Muscle of leg (tissue), 3 donors: ENCODE measurements at regions not wholly inside any gene's neighbourhood (a gene's known extent, or its start where the extent isn't known, plus 50 kb on each side); places are given as distances from the start of the nearest gene placed in this dataset.

ENCODE experiments used
- DNase-seq: peaks from one replicate; pipeline ENCODE4 v3.0.0; 2013
- H3K27ac ChIP-seq: one replicate; pipeline ENCODE4 v1.5.1; 2013; ENCODE audit warnings: mild to moderate bottlenecking, low read length, control low read depth
- H3K27me3 ChIP-seq: one replicate; pipeline ENCODE4 v1.6.1; 2013; ENCODE audit warnings: low read length; ENCODE audit not compliant: control insufficient read depth, insufficient read depth
- H3K36me3 ChIP-seq: one replicate; pipeline ENCODE4 v1.6.1; 2013; ENCODE audit warnings: low read length; ENCODE audit not compliant: control insufficient read depth, insufficient read depth
- H3K4me1 ChIP-seq: one replicate; pipeline ENCODE4 v1.6.1; 2013; ENCODE audit warnings: low read length; ENCODE audit not compliant: control insufficient read depth, insufficient read depth
- H3K4me3 ChIP-seq: one replicate; pipeline ENCODE4 v1.5.1; 2013; ENCODE audit warnings: low read length, control low read depth
- H3K9me3 ChIP-seq: replicated peaks from 2 replicates; pipeline ENCODE4 v1.6.1; 2013; ENCODE audit warnings: low read depth, low read length; ENCODE audit not compliant: control insufficient read depth
- WGBS: methylation state at CpG from one replicate; pipeline ENCODE4 v1.1.5; 2013; ENCODE audit warnings: missing lambda C conversion rate; ENCODE audit not compliant: insufficient coverage; 5-methylcytosine and 5-hydroxymethylcytosine counted together

DNA sequence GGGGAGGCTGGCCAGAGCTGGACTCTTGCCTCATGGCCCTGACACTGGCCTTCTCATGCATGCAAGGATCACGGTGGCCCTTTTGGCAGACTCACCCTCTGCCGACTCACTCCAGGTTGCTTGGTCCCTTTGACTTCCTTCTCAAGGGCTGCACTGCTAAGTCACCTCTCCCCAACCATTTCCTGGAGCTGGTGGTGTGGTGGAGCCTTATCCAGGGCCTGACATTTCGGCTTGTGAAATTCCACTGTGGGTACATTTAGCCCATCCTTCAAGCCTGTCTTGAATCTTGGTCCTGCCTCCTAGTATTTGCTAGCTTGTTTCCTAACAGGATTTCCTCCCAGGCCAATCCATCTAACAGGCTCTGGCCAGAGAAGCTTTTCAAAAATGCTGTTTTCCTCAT, 52.6 kb upstream of the JUN start:
- Histone ChIP-seq H3K27me3 (no peaks in the 10 kb centered on the region), H3K36me3 (no peaks in the 10 kb centered on the region), H3K4me3 (no peak overlapping the region), H3K4me1 (no peaks in the 10 kb centered on the region), H3K9me3 (no peaks in the 10 kb centered on the region), H3K27ac (no peak overlapping the region)
- WGBS = 67% methylated on average over 1 of the region's 3 CpGs
- no peak for DNase-seq

DNA sequence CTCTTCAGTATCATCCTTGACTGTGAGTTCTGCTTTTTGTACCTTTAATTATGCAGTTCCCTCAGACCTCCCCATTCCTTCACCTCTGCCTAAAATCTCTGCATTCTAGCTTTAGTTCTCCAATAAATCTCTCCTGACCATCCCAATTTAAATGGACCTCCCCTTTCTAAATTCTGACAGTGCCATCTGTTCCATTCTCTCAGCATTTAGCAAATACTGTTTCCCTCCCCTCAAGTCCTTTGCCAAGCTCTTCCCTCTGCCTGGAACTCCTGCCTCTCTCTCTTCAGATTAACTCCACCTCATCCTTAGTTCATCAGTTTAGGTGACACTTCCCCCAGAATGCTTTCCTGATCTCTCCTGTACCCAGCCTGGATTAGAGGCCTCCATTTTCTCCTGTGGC, 54.0 kb upstream of the JUN start:
- Histone ChIP-seq H3K27me3 (no peaks in the 10 kb centered on the region), H3K9me3 (no peaks in the 10 kb centered on the region), H3K36me3 (no peaks in the 10 kb centered on the region), H3K4me3 (no peak overlapping the region), H3K27ac (no peak overlapping the region), H3K4me1 (no peaks in the 10 kb centered on the region)
- no peak for DNase-seq

DNA sequence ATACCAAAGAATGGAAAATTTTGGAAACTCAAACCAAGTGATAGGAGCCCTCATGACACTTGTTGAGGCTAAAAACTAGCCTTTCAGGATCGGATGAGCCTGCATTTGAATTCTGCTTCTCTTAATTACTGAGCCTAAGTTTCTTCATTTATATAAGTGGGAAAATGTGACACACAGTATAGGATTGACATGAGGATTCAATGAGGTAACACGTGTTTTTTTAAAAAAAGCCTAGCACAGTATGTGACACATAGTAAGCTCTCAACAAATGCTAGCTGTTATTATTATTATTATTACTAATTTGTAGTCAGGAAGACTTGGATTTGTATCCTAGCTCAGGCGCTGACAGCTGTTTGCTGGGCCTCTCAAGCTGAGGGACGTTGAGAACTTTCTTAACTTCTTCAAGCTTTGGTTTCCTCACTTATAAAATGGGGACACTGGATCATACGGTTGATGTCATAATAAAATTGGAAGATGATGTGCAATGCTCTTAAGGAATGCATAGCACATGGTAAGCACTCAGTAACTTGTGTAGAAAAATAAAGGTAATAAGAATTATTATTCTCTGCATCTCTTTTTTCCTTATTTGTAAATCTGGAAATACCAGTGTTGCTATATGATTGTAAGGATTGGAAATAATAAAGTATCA, 55.4 kb upstream of the JUN start:
- no CpG with 5 or more reads among the region's 5 CpGs for WGBS
- no peaks in the 10 kb centered on the region for H3K9me3 ChIP-seq
- H3K4me1 ChIP-seq = no peaks in the 10 kb centered on the region
- DNase-seq = no peak
- no peaks in the 10 kb centered on the region for H3K36me3 ChIP-seq
- H3K4me3 ChIP-seq = no peak overlapping the region
- no peak overlapping the region for H3K27ac ChIP-seq
- H3K27me3 ChIP-seq = no peaks in the 10 kb centered on the region

DNA sequence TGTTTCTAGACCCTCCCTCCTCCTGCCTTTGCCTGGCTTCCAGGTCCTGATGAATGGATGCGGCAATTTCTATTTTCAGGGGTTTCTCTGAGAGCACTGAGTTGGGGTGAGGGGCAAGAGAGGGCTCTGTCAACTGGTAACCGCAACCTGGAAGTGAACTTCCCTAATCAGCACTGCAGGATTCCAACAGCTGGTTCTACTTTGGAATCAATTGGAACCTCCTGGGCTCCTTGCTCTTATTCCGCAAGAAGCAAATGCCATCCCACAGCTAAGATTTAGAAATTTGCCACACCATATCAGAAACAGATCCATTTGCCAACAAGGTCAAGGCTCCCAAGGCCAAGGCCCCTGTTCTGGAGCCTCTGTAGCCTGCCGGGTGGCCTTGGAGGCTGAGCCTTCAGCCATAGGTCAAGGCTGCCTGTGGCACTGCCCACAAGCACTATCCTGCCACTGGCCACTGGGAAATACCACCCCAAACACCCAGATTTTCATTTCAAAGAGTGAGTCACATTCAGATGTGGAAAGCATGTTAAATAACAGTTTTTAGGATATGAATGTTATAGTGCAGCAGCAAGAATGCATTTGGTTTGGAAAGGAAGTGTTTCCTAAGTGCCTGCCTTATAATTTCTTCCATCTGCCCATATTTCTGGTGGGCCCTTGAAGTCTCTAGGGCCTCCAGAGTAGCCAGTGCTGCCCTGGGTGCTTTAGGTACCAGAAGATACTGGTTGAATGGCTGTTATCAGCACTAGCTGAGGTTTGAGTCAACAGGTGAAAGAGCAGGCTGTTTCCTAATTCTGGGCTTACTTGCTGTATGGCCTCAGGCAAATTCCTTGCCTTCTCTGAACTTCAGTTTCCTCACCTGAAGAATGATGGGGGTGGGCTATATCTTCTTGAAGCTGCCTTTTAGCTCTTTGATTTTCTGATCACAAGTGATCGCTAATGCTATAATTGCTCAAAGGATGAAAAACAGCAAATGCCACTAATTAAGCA, 56.3 kb upstream of the JUN start:
- WGBS = 40% methylated on average over 1 of the region's 5 CpGs
- H3K27me3 ChIP-seq = no peaks in the 10 kb centered on the region
- H3K27ac ChIP-seq = no peak overlapping the region
- DNase-seq = no peak
- no peak overlapping the region for H3K4me3 ChIP-seq
- no peaks in the 10 kb centered on the region for H3K4me1 ChIP-seq
- H3K9me3 ChIP-seq = no peaks in the 10 kb centered on the region
- no peaks in the 10 kb centered on the region for H3K36me3 ChIP-seq

DNA sequence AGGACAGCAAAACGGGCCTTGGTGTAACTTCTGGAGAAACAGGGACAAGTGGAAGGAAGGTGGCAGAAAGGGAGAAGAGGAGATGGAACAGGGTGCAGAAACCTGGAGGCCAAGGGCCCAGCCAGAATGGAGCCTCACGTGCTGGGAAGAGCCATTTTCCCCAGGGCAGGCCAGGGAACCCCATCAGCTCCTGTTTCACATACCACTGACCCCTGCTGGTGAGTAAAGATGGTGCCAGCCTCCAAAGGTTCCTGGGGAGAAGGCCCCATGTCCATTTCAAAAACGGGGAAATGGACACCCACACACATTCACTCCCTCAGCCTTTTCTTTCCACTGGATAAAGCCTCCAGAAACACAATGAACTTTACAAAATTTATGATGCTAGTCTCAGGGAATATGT, 57.6 kb upstream of the JUN start:
- Histone ChIP-seq H3K27ac (no peak overlapping the region), H3K27me3 (no peaks in the 10 kb centered on the region), H3K4me3 (no peak overlapping the region), H3K9me3 (no peaks in the 10 kb centered on the region), H3K4me1 (no peaks in the 10 kb centered on the region), H3K36me3 (no peaks in the 10 kb centered on the region)
- no peak for DNase-seq
- WGBS = 100% methylated on average over 1 of the region's 3 CpGs

DNA sequence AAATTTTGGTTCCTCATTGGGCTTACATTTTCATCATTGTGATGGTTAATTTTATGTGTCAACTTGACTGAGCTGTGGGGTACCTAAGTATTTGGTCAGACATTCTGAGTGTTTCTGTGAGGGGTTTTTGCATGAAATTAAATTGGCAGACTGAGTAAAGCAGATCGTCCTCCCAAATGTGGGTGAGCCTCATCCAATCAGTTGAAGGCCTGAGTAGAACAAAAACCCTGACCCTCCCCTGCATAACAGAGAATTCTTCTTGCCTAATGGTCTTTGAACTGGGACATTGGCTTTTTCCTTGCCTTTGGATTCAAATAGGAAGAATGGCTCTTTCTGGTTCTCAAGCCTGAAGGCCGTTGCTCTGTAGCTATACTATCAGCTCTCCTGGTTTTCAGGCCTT, 59.1 kb upstream of the JUN start:
- Histone ChIP-seq H3K27me3 (no peaks in the 10 kb centered on the region), H3K4me1 (no peaks in the 10 kb centered on the region), H3K36me3 (no peaks in the 10 kb centered on the region), H3K4me3 (no peak overlapping the region), H3K9me3 (no peaks in the 10 kb centered on the region), H3K27ac (no peak overlapping the region)
- no peak for DNase-seq
- WGBS = 90% methylated on average over 1 of the region's 2 CpGs

DNA sequence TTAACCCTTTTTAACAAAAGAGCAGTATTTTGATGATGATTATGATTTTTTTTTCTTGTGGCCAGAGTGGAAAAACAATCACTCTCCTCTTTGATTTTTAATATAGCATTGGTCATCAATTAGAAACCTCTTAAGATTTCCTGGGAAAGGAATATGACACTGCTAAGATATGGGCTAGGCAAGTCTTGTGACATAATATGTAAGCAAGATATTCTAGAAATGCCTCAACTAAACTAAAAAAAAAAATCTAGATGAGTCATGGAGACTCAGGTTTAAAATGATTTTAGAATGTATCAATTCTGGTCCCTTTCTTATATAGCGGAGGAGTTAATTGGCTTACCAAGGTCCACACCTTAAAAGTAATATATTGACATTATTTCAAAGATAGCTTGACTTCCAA, 60.3 kb upstream of the JUN start:
- Histone ChIP-seq H3K4me1 (peaks cover 2% of the 10 kb centered on the region), H3K9me3 (no peaks in the 10 kb centered on the region), H3K36me3 (no peaks in the 10 kb centered on the region), H3K4me3 (no peak overlapping the region), H3K27me3 (no peaks in the 10 kb centered on the region), H3K27ac (no peak overlapping the region)
- no CpG with 5 or more reads among the region's 1 CpG for WGBS
- no peak for DNase-seq

DNA sequence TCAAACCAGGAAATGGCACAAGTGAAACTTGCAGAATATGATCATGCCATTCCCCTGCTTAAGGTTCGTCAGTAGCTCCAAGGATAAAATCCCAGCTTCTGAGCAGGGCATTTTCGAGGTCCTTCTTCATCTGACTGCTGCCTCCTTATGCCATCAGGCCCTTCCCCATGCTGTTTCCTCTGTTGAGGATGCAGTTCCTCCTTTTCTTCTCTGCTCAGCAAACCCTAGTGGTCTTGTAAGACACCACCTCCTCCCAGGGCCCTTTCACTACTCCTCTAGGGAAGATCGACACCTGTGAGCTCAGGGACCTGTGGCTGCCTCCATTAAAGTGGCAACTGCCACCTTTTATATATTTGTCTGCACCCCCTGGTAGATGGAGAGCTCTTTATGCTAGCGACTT, 62.1 kb upstream of the JUN start:
- H3K9me3 ChIP-seq = no peaks in the 10 kb centered on the region
- H3K36me3 ChIP-seq = no peaks in the 10 kb centered on the region
- no peaks in the 10 kb centered on the region for H3K27me3 ChIP-seq
- WGBS = 53% methylated on average over 2 of the region's 4 CpGs
- peaks cover 3% of the 10 kb centered on the region for H3K4me1 ChIP-seq
- peak; percentile 17 for DNase-seq
- H3K4me3 ChIP-seq = no peak overlapping the region
- no peak overlapping the region for H3K27ac ChIP-seq

DNA sequence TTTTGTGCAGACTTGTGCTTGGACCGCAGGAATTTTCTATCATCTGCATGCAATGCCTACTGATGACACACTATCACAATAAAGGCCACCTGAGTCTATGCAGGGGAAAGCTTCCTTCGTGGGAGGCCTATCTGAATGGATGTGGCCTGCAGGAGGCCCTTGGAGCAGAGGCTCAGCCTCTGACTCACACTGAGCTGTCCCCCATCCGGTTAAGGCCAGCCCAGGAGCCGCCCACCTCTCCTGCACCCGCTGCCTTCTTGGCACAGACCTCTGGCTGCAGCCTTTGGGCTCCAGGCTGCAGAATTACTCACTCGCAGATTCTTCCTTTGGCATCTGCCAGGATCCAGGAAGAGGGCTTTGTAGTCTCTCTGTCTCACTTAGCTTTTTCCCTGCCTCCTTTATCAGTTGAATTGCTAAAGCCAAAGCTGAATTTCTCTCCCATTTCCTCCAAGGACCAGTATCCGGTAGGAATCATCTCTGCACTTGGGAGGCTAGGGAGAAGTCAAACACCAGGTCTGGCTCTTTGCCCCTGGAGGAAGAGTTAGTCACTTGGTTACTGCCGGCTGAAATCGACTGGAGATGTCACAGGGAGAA, 65.1 kb upstream of the JUN start:
- H3K27me3 ChIP-seq = no peaks in the 10 kb centered on the region
- H3K36me3 ChIP-seq = no peaks in the 10 kb centered on the region
- 40% methylated on average over 8 of the region's 9 CpGs for WGBS
- H3K4me3 ChIP-seq = no peak overlapping the region
- H3K9me3 ChIP-seq = no peaks in the 10 kb centered on the region
- H3K4me1 ChIP-seq = peaks cover 3% of the 10 kb centered on the region
- peak; percentile 46 for DNase-seq
- no peak overlapping the region for H3K27ac ChIP-seq

DNA sequence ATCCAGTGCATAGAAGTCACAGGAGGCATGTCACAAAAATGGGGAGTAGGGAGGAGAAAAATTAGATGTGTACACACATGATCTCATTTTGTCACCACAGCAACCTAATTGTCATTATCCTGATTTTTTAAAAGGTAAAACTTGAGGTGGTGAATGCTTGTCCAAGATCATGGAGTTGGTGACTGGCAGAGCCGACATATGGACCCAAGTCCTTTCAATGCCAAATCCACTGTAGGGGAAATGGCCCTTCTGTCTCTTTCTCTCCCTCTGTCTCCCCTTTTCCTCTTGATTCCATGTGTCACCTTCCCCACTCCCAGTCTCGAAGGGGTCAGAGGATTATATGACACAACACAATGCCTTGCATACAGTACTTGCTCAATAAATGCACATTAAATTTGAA, 65.7 kb upstream of the JUN start:
- Histone ChIP-seq H3K27me3 (no peaks in the 10 kb centered on the region), H3K27ac (no peak overlapping the region), H3K4me3 (no peak overlapping the region), H3K36me3 (no peaks in the 10 kb centered on the region), H3K9me3 (no peaks in the 10 kb centered on the region), H3K4me1 (peaks cover 3% of the 10 kb centered on the region)
- WGBS = 100% methylated on average over 1 of the region's 2 CpGs
- no peak for DNase-seq
